Epithelial cell of proximal tubule (primary cell): ENCODE measurements at regions not wholly inside any gene's neighbourhood (a gene's known extent, or its start where the extent isn't known, plus 50 kb on each side); places are given as distances from the start of the nearest gene placed in this dataset.

Source experiments
- DNase-seq: peaks from one replicate; pipeline ENCODE4 v3.0.0-alpha.2; 2011; ENCODE audit warnings: low read depth
- H3K4me3 ChIP-seq: 2 replicates; pipeline ENCODE4 v1.5.1; 2011; ENCODE audit warnings: low read depth, mild to moderate bottlenecking, low read length
- CTCF ChIP-seq: conservative IDR thresholded peaks from 2 replicates; pipeline ENCODE4 v1.5.1; 2012; ENCODE audit warnings: low read depth, mild to moderate bottlenecking, low read length

- TF ChIP-seq CTCF: no peak
- no peak overlapping the region for H3K4me3 ChIP-seq
- DNase-seq: no peak
Measured at GRCh38 chr4:73929278-73929677, 52.5 kb downstream of the PF4 start.

- no peak for DNase-seq
- H3K4me3 ChIP-seq: no peak overlapping the region
- no peak for TF ChIP-seq CTCF
Measured at GRCh38 chr4:73923631-73923937, 54.4 kb downstream of the CXCL1 start.

- no peak overlapping the region for H3K4me3 ChIP-seq
- DNase-seq: no peak
- peak; percentile 60 for TF ChIP-seq CTCF
Measured at GRCh38 chr4:73922766-73923630, 53.8 kb downstream of the CXCL1 start.

- DNase-seq: no peak
- no peak for TF ChIP-seq CTCF
- H3K4me3 ChIP-seq: no peak overlapping the region
Measured at GRCh38 chr4:73922317-73922716, 53.1 kb downstream of the CXCL1 start.
